PC-3 (cell line): ENCODE measurements at regions not wholly inside any gene's neighbourhood (a gene's known extent, or its start where the extent isn't known, plus 50 kb on each side); places are given as distances from the start of the nearest gene placed in this dataset.

Source experiments
- EZH2phosphoT487 ChIP-seq: fragments of 300-600 bp; sonication (generic); IDR thresholded peaks from 2 replicates; pipeline ENCODE4 v1.6.1; 2018; ENCODE audit warnings: mild to moderate bottlenecking, antibody characterized with exemption, low read length, borderline replicate concordance
- TF ChIP-seq, protein P1 (sequence below): fragments of 300-600 bp; sonication (generic); conservative IDR thresholded peaks from 2 replicates; pipeline ENCODE4 v1.5.1; 2017; ENCODE audit warnings: antibody characterized with exemption, low read depth, mild to moderate bottlenecking, low read length

DNA sequence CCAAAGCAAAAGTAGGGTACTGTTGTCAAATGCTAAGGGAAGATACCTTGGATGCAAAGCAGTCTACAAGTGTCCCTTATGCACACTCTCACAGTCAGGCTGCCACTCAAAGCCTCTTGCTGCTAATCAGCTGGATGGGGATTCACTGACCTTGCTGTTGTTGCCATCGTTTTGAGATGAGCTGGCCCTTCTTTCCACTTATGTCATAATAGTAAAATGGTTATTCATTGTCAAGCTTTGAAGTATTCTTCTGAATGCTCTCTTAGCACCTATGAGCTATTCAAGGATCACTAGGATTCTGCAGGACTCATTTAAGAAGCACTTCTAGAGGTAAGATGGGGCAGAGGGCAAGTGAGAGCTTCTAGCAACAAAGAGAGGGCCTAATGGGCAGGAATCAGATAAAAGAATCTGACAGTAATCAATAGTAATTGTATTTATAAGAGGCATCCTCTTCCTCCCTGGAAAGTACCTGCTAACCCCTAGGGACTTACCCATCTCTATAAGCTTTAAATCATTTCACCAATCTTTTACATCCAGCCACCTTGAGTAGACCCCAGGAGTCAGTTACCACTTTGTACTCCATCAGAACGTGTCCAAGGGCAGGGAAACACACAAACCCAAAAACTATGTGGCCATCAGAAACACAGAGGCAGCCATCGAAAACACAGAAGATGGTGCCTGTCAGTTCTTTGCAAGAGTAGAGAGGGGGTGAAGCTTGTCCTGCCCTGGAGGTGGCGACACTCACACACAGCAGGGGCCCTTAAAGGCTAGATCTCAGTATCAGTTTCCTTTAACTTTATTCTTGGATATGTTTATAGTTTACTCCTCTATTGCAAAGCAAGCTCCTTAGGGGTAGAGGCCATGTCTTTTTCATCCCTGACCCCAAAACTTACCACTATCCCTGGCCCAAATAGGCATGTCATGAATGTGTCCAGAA lies 103.7 kb upstream of the NFIA start:
- TF ChIP-seq EZH2phosphoT487: no peak
- TF ChIP-seq, protein P1, sequence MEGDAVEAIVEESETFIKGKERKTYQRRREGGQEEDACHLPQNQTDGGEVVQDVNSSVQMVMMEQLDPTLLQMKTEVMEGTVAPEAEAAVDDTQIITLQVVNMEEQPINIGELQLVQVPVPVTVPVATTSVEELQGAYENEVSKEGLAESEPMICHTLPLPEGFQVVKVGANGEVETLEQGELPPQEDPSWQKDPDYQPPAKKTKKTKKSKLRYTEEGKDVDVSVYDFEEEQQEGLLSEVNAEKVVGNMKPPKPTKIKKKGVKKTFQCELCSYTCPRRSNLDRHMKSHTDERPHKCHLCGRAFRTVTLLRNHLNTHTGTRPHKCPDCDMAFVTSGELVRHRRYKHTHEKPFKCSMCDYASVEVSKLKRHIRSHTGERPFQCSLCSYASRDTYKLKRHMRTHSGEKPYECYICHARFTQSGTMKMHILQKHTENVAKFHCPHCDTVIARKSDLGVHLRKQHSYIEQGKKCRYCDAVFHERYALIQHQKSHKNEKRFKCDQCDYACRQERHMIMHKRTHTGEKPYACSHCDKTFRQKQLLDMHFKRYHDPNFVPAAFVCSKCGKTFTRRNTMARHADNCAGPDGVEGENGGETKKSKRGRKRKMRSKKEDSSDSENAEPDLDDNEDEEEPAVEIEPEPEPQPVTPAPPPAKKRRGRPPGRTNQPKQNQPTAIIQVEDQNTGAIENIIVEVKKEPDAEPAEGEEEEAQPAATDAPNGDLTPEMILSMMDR: peak; percentile 93
